ENCODE measurements at regions not wholly inside any gene's neighbourhood (a gene's known extent, or its start where the extent isn't known, plus 50 kb on each side); places are given as distances from the start of the nearest gene placed in this dataset.

DNA sequence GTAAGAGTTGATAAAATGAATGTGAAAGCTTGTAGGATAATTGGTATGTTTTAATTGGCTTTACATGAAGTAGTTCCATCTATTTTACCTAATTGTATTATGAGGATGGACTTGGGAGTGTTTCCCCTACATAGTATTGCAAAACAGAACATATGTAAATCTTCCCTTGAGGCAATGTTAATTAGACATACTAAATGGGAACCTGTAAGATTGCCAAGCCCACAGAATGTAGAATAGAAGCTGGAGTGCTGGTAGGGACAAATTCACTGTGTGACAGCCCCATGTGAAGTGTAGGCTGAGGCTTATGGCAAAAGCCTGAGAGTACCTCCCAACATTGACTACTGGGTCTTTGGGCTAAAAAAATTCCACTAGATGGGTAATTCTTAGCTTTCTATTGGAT, 615.0 kb upstream of the AMOT start:
- Histone ChIP-seq H3K9ac (ENCODE audit: insufficient read depth in 1 of 2, low read depth in 2 of 2, low read length in 2 of 2) (no peak overlapping the region), H3K9me3 (replicated peaks; ENCODE audit: control insufficient read depth, insufficient read depth, low read depth, low read length) (no peaks in the 10 kb centered on the region), H3K27me3 (ENCODE audit: control insufficient read depth in 2 of 2, insufficient read depth in 2 of 2, low read length in 2 of 2) (no peaks in the 10 kb centered on the region), H3K9me1 (ENCODE audit: control insufficient read depth, insufficient read depth, low read length) (no peaks in the 10 kb centered on the region), H3K4me2 (ENCODE audit: insufficient read depth, low read length) (no peak overlapping the region), H3K4me1 (replicated peaks in 1 of 2; ENCODE audit: control insufficient read depth in 2 of 2, insufficient read depth in 2 of 2, low read length in 2 of 2) (no peaks in the 10 kb centered on the region), H4K20me1 (replicated peaks; ENCODE audit: control insufficient read depth, insufficient read depth, low read length) (no peaks in the 10 kb centered on the region), H3K79me2 (ENCODE audit: control insufficient read depth, insufficient read depth, low read length) (no peaks in the 10 kb centered on the region), H2AFZ (ENCODE audit: low read depth, low read length) (no peak overlapping the region), H3K36me3 (ENCODE audit: control insufficient read depth, insufficient read depth, low read length) (no peaks in the 10 kb centered on the region), H3K27ac (ENCODE audit: extremely low read depth, low read depth, low read length) (no peak overlapping the region), H3K4me3 (no peak overlapping the region)
- no TSS peak for BruUV-seq (replicated peaks)
- ATAC-seq: no peak
- TF ChIP-seq RFX1 (IDR thresholded peaks at IDR 0.05) (no peak), ZSCAN29 (IDR thresholded peaks at IDR 0.05) (no peak), CSDE1 (IDR thresholded peaks at IDR 0.05) (no peak), PHF20 (IDR thresholded peaks at IDR 0.05; ENCODE audit: partially characterized antibody) (no peak), SUPT5H (IDR thresholded peaks at IDR 0.05) (no peak), FOXJ2 (tag; IDR thresholded peaks at IDR 0.05) (no peak), FOS (IDR thresholded peaks at IDR 0.05; ENCODE audit: extremely low read depth, insufficient read length) (no peak), ZNF384 (IDR thresholded peaks at IDR 0.05; ENCODE audit: low read depth, low read length) (no peak), ZNF197 (CRISPR knock-in tag; IDR thresholded peaks at IDR 0.05; ENCODE audit: low read depth) (no peak), POLR2AphosphoS2 (IDR thresholded peaks at IDR 0.05; ENCODE audit: low read length) (no peak), XRCC4 (IDR thresholded peaks at IDR 0.05; ENCODE audit: extremely low read depth, insufficient read depth, insufficient read length) (no peak), CAMTA2 (CRISPR knock-in tag; conservative IDR thresholded peaks at IDR 0.05) (no peak), CBX3 (IDR thresholded peaks at IDR 0.05; ENCODE audit: borderline replicate concordance in 1 of 2, low read length in 2 of 2) (no peak), PCBP1 (IDR thresholded peaks at IDR 0.05; ENCODE audit: low read depth, low read length, poor library complexity, severe bottlenecking) (no peak)
- TF ChIP-seq, protein P1, sequence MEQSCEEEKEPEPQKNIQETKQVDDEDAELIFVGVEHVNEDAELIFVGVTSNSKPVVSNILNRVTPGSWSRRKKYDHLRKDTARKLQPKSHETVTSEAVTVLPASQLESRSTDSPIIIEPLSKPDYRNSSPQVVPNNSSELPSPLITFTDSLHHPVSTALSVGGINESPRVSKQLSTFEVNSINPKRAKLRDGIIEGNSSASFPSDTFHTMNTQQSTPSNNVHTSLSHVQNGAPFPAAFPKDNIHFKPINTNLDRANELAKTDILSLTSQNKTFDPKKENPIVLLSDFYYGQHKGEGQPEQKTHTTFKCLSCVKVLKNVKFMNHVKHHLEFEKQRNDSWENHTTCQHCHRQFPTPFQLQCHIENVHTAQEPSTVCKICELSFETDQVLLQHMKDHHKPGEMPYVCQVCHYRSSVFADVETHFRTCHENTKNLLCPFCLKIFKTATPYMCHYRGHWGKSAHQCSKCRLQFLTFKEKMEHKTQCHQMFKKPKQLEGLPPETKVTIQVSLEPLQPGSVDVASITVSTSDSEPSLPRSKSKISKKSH (CRISPR knock-in tag; IDR thresholded peaks at IDR 0.05): no peak
- TF ChIP-seq, protein P2, sequence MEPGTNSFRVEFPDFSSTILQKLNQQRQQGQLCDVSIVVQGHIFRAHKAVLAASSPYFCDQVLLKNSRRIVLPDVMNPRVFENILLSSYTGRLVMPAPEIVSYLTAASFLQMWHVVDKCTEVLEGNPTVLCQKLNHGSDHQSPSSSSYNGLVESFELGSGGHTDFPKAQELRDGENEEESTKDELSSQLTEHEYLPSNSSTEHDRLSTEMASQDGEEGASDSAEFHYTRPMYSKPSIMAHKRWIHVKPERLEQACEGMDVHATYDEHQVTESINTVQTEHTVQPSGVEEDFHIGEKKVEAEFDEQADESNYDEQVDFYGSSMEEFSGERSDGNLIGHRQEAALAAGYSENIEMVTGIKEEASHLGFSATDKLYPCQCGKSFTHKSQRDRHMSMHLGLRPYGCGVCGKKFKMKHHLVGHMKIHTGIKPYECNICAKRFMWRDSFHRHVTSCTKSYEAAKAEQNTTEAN (CRISPR knock-in tag; IDR thresholded peaks at IDR 0.05): no peak
- DNase-seq (ENCODE audit: extremely low read depth in 1 of 4, low spot score in 3 of 4): no peak
- ChIA-PET POLR2A (no interaction called here), CTCF (ENCODE audit: low intra/inter-chr PET ratio) (no interaction called here)
- FAIRE-seq: no peak
- intact Hi-C loops (cut with micrococcal nuclease) (no loop called here), in situ Hi-C loops (cut with MboI) (no loop called here)

All from K562 (cell line).